ENCODE measurements at regions not wholly inside any gene's neighbourhood (a gene's known extent, or its start where the extent isn't known, plus 50 kb on each side); places are given as distances from the start of the nearest gene placed in this dataset.

DNA sequence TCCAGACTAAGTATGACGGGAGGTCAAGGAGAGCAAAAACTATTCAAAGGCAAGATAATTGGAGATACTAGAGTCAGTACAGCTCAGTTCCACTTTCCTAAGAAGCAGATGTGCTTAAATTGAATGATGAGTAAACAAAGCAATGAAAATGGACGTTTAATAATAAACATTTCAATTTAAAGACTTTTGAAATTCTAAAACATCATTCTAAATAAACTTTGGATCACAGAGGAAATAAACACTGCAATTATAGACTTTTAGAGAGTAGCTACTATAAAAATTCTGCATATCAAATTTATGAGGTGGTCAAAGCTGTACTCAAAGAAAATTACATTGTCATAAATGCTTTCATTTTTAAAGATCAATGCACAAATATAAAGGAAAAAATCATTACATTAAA lies 418.3 kb downstream of the GPAM start:
- Histone ChIP-seq H3K9ac (ENCODE audit: low read depth, low read length) (no peak overlapping the region), H3K9me3 (ENCODE audit: control insufficient read depth, insufficient read depth, low read length) (no peaks in the 10 kb centered on the region), H3K4me1 (ENCODE audit: control insufficient read depth, insufficient read depth, low read length) (no peaks in the 10 kb centered on the region), H3K27me3 (ENCODE audit: control insufficient read depth, insufficient read depth, low read length) (no peaks in the 10 kb centered on the region), H3K4me3 (ENCODE audit: low read depth, low read length) (no peak overlapping the region), H3K36me3 (ENCODE audit: control insufficient read depth, insufficient read depth, low read length) (no peaks in the 10 kb centered on the region)

- H3K9me3 ChIP-seq (ENCODE audit: control insufficient read depth, insufficient read depth, low read length): no peaks in the 10 kb centered on the region
- no peaks in the 10 kb centered on the region for H3K4me1 ChIP-seq (ENCODE audit: control insufficient read depth, insufficient read depth, low read length)
- H3K27me3 ChIP-seq (ENCODE audit: control insufficient read depth, insufficient read depth, low read length): no peaks in the 10 kb centered on the region
- no peaks in the 10 kb centered on the region for H3K36me3 ChIP-seq (ENCODE audit: control insufficient read depth, insufficient read depth, low read length)
- H3K4me3 ChIP-seq (ENCODE audit: low read depth, low read length): no peak overlapping the region
- H3K9ac ChIP-seq (ENCODE audit: low read depth, low read length): no peak overlapping the region
These were observed 417.1 kb downstream of the GPAM start for GRCh38 chr10:111766464-111766863.

DNA sequence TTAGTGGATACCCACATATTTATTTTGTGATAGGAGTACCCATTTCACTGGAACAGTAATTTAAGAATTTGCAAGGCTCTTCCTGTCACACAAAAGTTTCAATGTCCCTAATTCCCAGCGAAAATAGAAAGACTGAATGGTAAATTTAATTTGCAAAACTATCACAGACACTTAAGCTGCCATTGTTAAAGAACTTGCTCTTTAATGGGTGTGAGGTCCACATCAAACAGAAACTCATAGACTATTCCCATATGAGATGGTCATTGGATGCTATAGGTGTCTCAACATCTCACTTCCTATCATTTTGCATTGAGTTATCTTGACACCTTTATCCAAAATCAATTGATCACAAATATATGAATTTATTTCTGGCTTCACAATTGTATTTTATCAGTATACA lies 415.9 kb downstream of the GPAM start:
- Histone ChIP-seq H3K9me3 (ENCODE audit: control insufficient read depth, insufficient read depth, low read length) (no peaks in the 10 kb centered on the region), H3K9ac (ENCODE audit: low read depth, low read length) (no peak overlapping the region), H3K4me1 (ENCODE audit: control insufficient read depth, insufficient read depth, low read length) (no peaks in the 10 kb centered on the region), H3K27me3 (ENCODE audit: control insufficient read depth, insufficient read depth, low read length) (no peaks in the 10 kb centered on the region), H3K36me3 (ENCODE audit: control insufficient read depth, insufficient read depth, low read length) (no peaks in the 10 kb centered on the region), H3K4me3 (ENCODE audit: low read depth, low read length) (no peak overlapping the region)

DNA sequence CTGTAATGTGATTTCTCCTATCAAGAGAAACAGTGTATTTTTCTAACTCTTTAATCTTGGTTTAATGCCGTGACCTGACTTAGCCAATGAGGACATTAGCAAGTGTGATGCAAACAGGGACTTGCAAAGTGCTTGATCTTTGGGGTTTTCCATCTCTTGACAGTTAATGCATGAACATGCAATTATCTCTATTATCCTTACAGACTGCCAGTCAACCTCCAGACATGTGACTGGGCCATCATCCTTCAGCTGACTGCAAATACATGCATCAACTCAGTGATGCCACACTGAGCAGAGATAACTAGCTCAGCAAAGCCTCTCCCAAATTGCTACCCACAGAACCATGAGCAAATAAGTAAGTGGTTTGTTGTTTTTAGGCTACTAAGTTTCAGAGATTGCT lies 409.6 kb downstream of the GPAM start:
- Histone ChIP-seq H3K27me3 (ENCODE audit: control insufficient read depth, insufficient read depth, low read length) (no peaks in the 10 kb centered on the region), H3K4me3 (ENCODE audit: low read depth, low read length) (no peak overlapping the region), H3K9me3 (ENCODE audit: control insufficient read depth, insufficient read depth, low read length) (no peaks in the 10 kb centered on the region), H3K36me3 (ENCODE audit: control insufficient read depth, insufficient read depth, low read length) (no peaks in the 10 kb centered on the region), H3K9ac (ENCODE audit: low read depth, low read length) (no peak overlapping the region), H3K4me1 (ENCODE audit: control insufficient read depth, insufficient read depth, low read length) (no peaks in the 10 kb centered on the region)

GRCh38 chr10:111774486-111774885 lies 409.1 kb downstream of the GPAM start:
- H3K9ac ChIP-seq (ENCODE audit: low read depth, low read length): no peak overlapping the region
- H3K4me1 ChIP-seq (ENCODE audit: control insufficient read depth, insufficient read depth, low read length): no peaks in the 10 kb centered on the region
- no peaks in the 10 kb centered on the region for H3K27me3 ChIP-seq (ENCODE audit: control insufficient read depth, insufficient read depth, low read length)
- H3K36me3 ChIP-seq (ENCODE audit: control insufficient read depth, insufficient read depth, low read length): no peaks in the 10 kb centered on the region
- H3K9me3 ChIP-seq (ENCODE audit: control insufficient read depth, insufficient read depth, low read length): no peaks in the 10 kb centered on the region
- H3K4me3 ChIP-seq (ENCODE audit: low read depth, low read length): no peak overlapping the region

GRCh38 chr10:111784436-111784835 lies 399.1 kb downstream of the GPAM start:
- no peak overlapping the region for H3K9ac ChIP-seq (ENCODE audit: low read depth, low read length)
- H3K9me3 ChIP-seq (ENCODE audit: control insufficient read depth, insufficient read depth, low read length): no peaks in the 10 kb centered on the region
- no peak overlapping the region for H3K4me3 ChIP-seq (ENCODE audit: low read depth, low read length)
- no peaks in the 10 kb centered on the region for H3K27me3 ChIP-seq (ENCODE audit: control insufficient read depth, insufficient read depth, low read length)
- no peaks in the 10 kb centered on the region for H3K4me1 ChIP-seq (ENCODE audit: control insufficient read depth, insufficient read depth, low read length)
- H3K36me3 ChIP-seq (ENCODE audit: control insufficient read depth, insufficient read depth, low read length): no peaks in the 10 kb centered on the region

DNA sequence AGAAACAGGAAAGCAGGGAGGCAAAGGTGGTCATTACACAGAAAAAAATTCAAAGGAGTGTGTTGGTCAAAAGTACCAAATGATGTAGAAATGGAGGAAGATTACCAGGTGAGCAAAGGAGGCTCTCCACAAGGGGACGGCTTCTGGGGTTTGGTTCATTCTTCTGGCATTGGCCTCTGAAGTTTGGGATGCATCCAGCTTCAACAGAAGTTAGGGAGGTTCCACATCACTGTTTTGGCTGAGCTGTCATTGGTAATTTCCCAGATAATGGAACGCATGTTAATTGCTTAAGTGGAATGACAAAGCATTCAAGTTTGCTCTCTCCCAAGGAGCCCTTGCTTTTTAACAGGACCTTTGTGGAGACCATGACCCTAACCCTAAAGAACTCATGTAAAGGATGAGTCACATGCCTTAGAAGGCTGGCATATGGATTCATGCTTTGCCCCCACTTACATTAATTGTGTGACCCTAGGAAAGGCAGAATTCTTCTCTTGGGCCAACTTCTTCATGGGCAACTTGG lies 398.6 kb downstream of the GPAM start:
- Histone ChIP-seq H3K4me1 (ENCODE audit: control insufficient read depth, insufficient read depth, low read length) (no peaks in the 10 kb centered on the region), H3K9me3 (ENCODE audit: control insufficient read depth, insufficient read depth, low read length) (no peaks in the 10 kb centered on the region), H3K9ac (ENCODE audit: low read depth, low read length) (no peak overlapping the region), H3K27me3 (ENCODE audit: control insufficient read depth, insufficient read depth, low read length) (no peaks in the 10 kb centered on the region), H3K4me3 (ENCODE audit: low read depth, low read length) (no peak overlapping the region), H3K36me3 (ENCODE audit: control insufficient read depth, insufficient read depth, low read length) (no peaks in the 10 kb centered on the region)

DNA sequence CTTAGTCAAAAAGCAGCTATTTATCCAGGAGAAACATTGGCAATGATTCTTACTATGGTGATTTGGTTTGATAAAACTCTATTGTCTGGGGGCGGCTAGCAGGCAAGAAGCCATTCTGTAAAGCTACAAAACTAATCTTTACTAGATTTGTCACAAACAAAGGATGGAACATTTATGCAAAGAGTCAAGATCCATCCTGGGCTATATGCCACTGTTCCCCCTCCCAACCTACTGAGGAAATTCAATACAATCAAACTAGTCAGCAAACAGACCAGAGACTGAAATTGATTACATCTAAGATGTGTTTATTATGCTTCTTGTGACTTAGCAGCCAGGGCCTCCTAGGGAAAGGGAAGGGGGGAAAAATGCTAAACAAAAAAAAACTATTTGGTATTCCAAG lies 397.6 kb downstream of the GPAM start:
- Histone ChIP-seq H3K9ac (ENCODE audit: low read depth, low read length) (no peak overlapping the region), H3K27me3 (ENCODE audit: control insufficient read depth, insufficient read depth, low read length) (no peaks in the 10 kb centered on the region), H3K4me1 (ENCODE audit: control insufficient read depth, insufficient read depth, low read length) (no peaks in the 10 kb centered on the region), H3K9me3 (ENCODE audit: control insufficient read depth, insufficient read depth, low read length) (no peaks in the 10 kb centered on the region), H3K36me3 (ENCODE audit: control insufficient read depth, insufficient read depth, low read length) (no peaks in the 10 kb centered on the region), H3K4me3 (ENCODE audit: low read depth, low read length) (no peak overlapping the region)

DNA sequence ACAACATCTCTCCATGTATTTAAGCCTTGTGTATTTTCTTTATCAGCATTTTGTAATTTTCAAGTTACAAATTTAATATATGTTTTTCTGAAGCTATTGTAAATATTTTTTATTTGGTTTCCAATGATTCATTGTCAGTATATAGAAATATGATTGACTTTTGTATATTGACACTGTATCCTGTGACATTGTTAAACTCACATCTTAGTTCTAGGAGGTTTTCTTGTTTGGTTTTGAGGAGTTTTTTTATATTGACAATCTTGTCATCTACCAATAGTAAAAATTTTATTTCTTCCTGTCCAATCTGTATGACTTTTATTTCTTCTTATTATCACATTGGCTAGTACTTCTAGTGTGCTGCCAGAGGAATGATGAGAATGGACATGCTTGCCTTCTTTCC lies 393.7 kb downstream of the GPAM start:
- Histone ChIP-seq H3K27me3 (ENCODE audit: control insufficient read depth, insufficient read depth, low read length) (no peaks in the 10 kb centered on the region), H3K36me3 (ENCODE audit: control insufficient read depth, insufficient read depth, low read length) (no peaks in the 10 kb centered on the region), H3K9me3 (ENCODE audit: control insufficient read depth, insufficient read depth, low read length) (no peaks in the 10 kb centered on the region), H3K9ac (ENCODE audit: low read depth, low read length) (no peak overlapping the region), H3K4me3 (ENCODE audit: low read depth, low read length) (no peak overlapping the region), H3K4me1 (ENCODE audit: control insufficient read depth, insufficient read depth, low read length) (no peaks in the 10 kb centered on the region)

GRCh38 chr10:111801841-111802240 lies 381.7 kb downstream of the GPAM start:
- Histone ChIP-seq H3K4me3 (ENCODE audit: low read depth, low read length) (no peak overlapping the region), H3K4me1 (ENCODE audit: control insufficient read depth, insufficient read depth, low read length) (no peaks in the 10 kb centered on the region), H3K27me3 (ENCODE audit: control insufficient read depth, insufficient read depth, low read length) (no peaks in the 10 kb centered on the region), H3K9me3 (ENCODE audit: control insufficient read depth, insufficient read depth, low read length) (no peaks in the 10 kb centered on the region), H3K9ac (ENCODE audit: low read depth, low read length) (no peak overlapping the region), H3K36me3 (ENCODE audit: control insufficient read depth, insufficient read depth, low read length) (no peaks in the 10 kb centered on the region)

GRCh38 chr10:111804781-111805180 lies 378.8 kb downstream of the GPAM start:
- Histone ChIP-seq H3K27me3 (ENCODE audit: control insufficient read depth, insufficient read depth, low read length) (no peaks in the 10 kb centered on the region), H3K4me1 (ENCODE audit: control insufficient read depth, insufficient read depth, low read length) (no peaks in the 10 kb centered on the region), H3K9me3 (ENCODE audit: control insufficient read depth, insufficient read depth, low read length) (no peaks in the 10 kb centered on the region), H3K36me3 (ENCODE audit: control insufficient read depth, insufficient read depth, low read length) (no peaks in the 10 kb centered on the region), H3K4me3 (ENCODE audit: low read depth, low read length) (no peak overlapping the region), H3K9ac (ENCODE audit: low read depth, low read length) (no peak overlapping the region)

DNA sequence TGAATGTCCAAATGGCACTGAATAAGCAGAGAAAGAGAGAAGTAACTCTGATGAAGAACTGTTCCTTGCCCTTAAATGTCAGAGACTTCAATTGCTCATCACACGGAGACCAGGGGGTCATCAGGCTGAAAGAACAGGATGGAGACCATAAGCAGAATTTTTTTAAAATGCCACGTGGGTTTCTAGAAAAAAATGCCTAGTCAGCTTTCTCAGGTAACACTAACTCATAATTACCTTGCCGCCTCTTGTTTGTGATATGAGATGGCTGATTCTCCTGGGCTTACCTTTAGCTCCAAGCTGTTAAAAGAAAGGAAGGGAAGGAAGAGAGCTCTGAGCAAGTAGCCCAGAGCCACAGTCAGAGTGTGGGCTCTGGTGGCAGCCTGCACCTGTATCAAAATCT lies 372.0 kb downstream of the GPAM start:
- H3K36me3 ChIP-seq (ENCODE audit: control insufficient read depth, insufficient read depth, low read length): no peaks in the 10 kb centered on the region

DNA sequence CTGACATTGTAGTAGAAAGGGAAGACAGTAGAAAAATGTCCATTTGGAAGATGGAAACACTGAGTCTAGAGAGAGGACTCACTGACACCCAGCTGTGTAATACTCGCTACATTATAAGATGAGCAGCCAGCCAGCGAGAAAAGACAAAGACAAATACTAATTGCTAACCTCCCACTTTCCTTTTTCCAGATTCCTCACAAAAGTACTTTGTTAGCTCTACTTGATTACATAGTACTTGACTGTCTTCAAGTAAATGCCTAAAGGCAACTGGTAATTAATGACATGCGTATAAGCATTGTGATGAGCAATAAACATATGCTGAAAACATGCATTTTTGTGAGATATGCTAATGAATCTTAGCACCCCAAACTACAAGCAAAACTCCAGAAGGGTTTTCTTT lies 363.1 kb downstream of the GPAM start:
- no peaks in the 10 kb centered on the region for H3K36me3 ChIP-seq (ENCODE audit: control insufficient read depth, insufficient read depth, low read length)

More for the DNA sequence above, 372.0 kb downstream of the GPAM start:
- no peak overlapping the region for H3K9ac ChIP-seq (ENCODE audit: low read depth, low read length)
- H3K4me3 ChIP-seq (ENCODE audit: low read depth, low read length): no peak overlapping the region
- H3K27me3 ChIP-seq (ENCODE audit: control insufficient read depth, insufficient read depth, low read length): no peaks in the 10 kb centered on the region
- no peaks in the 10 kb centered on the region for H3K9me3 ChIP-seq (ENCODE audit: control insufficient read depth, insufficient read depth, low read length)
- H3K4me1 ChIP-seq (ENCODE audit: control insufficient read depth, insufficient read depth, low read length): no peaks in the 10 kb centered on the region

More for the DNA sequence above, 363.1 kb downstream of the GPAM start:
- H3K9ac ChIP-seq (ENCODE audit: low read depth, low read length): no peak overlapping the region
- H3K4me1 ChIP-seq (ENCODE audit: control insufficient read depth, insufficient read depth, low read length): no peaks in the 10 kb centered on the region
- H3K27me3 ChIP-seq (ENCODE audit: control insufficient read depth, insufficient read depth, low read length): no peaks in the 10 kb centered on the region
- no peaks in the 10 kb centered on the region for H3K9me3 ChIP-seq (ENCODE audit: control insufficient read depth, insufficient read depth, low read length)
- H3K4me3 ChIP-seq (ENCODE audit: low read depth, low read length): no peak overlapping the region

Data from iPS-15b (cell line).